GM21619 (cell line): ENCODE measurements at regions not wholly inside any gene's neighbourhood (a gene's known extent, or its start where the extent isn't known, plus 50 kb on each side); places are given as distances from the start of the nearest gene placed in this dataset.
"Not testable (repeated sequence)": the region's sequence is repeated elsewhere in the genome, so short reads cannot be mapped to it uniquely, and the experiment has no call there.

Experiments used
- ATAC-seq: cut with Tn5 transposase; IDR thresholded peaks from one replicate; pipeline ENCODE4 v1.9.1; 2021; ENCODE audit not compliant: unreplicated experiment

- no peak for ATAC-seq
Measured at GRCh38 chr5:167355346-167355745, 936.1 kb upstream of the WWC1 start.

DNA sequence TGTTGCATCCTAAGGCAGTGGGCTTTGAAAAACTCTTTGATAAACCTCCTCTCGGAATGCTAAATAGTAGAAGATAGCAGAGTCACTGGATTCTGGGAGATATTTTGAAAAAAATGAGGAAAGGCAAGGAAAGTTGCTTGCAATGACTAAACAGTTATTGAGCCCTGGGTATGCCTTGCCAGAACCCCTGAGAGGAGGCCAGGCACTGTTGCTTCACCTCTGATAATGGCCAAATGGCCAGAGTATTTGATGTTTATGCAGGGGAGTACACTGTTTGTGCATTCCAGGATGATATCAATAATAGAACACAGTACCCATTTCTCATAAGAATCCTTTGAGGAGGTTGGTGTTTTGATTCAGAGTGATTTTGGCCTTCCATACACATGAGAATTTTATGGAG lies 935.1 kb upstream of the WWC1 start:
- ATAC-seq, result no peak

- ATAC-seq, result no peak
Measured at GRCh38 chr5:167358868-167359492, 932.5 kb upstream of the WWC1 start.

DNA sequence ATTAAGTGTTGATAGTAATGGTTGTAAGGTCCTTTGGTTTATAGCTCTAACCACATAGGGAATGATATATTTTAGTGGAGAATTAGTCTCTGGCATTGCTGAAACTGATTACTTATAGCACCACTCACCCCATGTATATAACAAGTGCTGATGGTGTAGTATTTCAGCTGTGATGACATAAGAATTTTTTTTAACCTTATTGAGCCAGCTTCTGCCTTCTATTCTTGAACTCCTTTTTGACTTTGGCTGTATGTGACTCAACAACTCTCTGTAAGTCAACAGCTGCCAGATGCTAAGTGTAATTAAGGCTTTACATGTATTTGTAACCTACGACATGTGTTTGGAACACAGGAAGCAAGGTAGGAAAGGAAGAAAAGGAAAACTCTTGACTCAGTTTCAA lies 929.6 kb upstream of the WWC1 start:
- ATAC-seq, result no peak

DNA sequence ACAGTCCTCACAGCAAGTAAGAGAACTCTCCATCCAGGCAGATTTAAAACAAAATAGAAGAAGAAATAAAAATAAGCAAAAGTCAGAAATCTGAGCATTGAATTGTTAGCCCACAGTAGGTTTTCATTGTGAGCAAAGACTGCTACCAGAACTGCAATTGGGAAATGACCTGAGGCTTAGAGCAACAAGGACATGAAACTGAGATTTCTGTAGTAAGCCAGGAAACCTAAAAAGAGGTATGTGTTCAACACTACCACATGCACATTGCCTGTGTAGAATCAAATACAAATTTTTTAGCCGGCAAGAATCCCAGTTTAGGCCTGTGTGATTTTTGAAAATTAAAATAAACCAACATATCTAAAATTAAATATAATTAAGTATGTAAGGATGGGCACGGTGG lies 928.4 kb upstream of the WWC1 start:
- ATAC-seq, result no peak

GRCh38 chr5:167375125-167375524 lies 916.3 kb upstream of the WWC1 start:
- no peak for ATAC-seq

DNA sequence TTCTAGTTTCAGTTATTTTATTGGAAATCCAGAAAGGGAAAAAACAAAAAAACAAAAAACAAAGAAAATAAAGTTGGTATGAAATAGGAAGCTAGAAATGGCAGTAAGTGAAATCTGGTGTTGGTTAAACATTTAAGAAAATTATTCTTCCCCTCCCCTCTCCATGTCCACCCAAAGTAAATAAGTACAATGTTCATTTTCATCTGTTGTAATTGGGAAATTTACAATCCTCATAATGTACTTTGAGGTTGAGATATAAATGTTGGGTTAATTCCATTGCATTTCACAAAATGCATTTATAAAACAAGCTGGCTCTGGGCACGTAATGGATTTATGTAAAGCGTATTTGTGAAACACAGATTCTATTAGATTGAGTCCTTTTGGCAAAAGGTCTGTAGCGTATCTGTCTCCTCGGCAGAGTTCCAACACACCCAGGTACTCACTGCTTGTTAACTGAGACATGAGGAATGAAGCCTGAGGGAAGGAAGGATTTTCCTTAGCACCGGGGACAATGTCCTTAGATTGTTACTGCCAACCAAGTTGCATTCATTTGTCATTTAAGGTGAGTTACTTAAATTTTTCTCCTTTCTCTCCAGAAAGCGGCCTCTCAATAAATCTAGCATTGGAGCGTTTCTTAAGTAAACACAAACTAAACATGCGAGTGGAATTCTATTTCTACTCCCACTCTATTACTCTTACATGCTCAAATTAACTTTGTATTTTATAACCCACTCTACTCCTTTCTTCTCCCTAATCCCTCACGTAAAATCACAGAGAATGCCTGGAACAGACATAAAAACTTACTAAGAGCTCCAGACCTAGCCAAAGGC lies 912.3 kb upstream of the WWC1 start:
- no peak for ATAC-seq

DNA sequence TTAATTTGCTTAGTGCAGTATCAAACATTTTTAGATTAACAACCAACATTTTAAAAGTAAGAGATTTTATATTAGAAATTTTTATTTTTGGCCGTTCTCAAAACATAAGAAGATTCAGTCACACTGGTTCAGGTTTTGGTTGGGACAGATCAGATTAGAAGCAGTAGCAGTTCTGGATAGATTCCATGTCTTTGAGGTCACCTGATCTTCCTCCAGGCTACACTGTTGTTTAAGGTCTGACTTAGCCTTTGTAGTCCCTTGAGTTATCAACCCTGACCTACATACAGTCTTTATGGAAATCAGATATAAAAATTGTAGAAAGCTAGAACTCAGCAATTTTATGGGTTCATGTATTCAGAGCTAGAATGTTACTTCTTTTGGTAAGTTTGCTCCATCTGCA lies 910.0 kb upstream of the WWC1 start:
- ATAC-seq, result no peak

DNA sequence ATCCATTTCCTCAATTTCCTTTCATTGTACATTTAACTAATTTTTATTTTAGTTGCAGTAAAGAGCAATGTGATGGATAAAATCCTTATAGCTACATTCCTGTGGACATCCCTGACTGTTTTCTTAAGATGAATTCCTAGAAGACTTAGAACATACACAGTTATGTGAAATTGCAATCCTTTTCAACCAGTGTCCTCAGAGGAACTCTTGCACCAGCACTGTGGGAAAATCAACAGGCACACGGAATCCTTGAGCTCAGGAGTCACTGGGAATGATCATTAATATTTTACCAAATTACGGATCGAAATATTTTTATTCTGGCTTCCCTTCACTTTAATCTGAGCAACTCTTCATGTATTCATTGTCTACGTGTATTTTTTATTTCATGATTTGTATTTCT lies 901.9 kb upstream of the WWC1 start:
- ATAC-seq, result no peak

- ATAC-seq, result not testable (repeated sequence)
Measured at GRCh38 chr5:167391286-167391685, 900.2 kb upstream of the WWC1 start.

GRCh38 chr5:167392240-167392639 lies 899.2 kb upstream of the WWC1 start:
- ATAC-seq, result no peak

DNA sequence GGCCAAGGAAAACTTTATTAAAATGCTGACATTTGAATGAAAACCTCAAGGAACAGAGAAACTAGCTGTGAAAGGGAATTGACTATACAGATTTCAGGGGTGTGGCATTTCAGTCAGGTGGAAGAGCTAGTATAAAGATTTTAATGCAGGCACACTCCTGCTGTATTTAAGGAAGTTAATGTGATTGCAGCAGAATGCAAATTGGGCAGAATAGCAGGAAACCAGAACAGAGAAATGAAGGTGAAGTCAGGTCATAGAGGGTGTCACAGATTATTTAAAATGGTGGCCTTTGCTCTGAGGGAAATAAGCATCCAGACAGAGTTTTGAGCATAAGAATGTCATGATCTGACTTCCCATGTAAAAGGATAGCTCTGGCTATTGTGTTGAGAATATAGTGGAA lies 898.1 kb upstream of the WWC1 start:
- no peak for ATAC-seq

DNA sequence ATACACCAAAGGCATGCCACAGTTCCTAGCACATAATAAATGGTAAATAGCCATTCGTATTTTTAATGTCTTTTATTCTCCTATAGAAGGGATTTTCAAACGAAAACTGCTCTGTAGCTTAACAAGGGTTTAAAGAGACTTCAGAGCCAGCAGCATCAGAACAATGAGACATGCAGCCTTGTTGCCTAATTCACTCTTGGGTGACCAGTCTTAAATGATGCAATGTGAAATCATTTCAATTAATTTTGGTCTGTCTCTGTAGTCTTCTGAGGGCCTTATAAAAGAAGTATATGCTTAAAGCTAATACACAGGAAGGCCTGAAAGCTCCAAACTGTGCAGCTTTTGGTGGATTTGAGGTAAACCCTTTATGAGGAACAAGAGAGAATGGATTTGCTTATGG lies 888.8 kb upstream of the WWC1 start:
- no peak for ATAC-seq

DNA sequence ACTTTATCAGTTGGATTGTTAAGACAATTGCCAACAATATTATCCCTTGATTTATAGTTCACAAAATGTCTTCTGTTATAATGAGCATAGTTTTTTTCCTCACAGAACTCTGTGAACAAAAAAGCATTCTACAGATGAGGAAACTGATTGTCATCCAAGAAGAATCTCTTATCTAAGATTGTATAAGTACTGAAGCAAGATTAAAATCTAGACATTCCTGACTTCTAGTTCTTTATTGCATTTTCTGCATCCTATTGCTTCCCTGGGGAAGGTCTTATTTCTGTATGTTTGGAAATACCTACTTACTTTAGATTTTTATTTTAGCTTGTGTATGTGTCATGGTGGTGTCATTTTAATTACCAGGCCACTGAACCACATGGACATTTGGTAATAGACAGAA lies 884.9 kb upstream of the WWC1 start:
- no peak for ATAC-seq

DNA sequence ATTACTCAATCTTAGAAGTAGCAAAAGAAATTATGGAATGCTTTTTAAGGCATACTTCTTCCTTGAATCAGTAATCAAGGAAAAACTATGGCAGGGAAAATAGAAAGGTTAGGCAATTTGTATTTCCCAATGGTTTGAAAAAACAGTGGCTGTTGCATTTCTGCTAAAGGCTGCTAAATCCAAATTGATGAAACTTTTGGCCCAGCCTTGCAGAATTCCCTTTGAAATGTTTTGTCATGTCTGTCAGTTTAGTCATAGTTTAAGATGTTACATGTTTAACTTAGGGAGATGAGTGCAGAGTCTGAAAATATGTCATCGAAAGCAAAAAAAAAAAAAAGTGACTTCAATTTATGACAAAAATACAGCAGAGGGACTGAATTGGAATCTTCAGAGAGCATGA lies 878.9 kb upstream of the WWC1 start:
- no peak for ATAC-seq

GRCh38 chr5:167413506-167413905 lies 877.9 kb upstream of the WWC1 start:
- no peak for ATAC-seq

GRCh38 chr5:167414611-167415010 lies 876.8 kb upstream of the WWC1 start:
- ATAC-seq, result no peak

DNA sequence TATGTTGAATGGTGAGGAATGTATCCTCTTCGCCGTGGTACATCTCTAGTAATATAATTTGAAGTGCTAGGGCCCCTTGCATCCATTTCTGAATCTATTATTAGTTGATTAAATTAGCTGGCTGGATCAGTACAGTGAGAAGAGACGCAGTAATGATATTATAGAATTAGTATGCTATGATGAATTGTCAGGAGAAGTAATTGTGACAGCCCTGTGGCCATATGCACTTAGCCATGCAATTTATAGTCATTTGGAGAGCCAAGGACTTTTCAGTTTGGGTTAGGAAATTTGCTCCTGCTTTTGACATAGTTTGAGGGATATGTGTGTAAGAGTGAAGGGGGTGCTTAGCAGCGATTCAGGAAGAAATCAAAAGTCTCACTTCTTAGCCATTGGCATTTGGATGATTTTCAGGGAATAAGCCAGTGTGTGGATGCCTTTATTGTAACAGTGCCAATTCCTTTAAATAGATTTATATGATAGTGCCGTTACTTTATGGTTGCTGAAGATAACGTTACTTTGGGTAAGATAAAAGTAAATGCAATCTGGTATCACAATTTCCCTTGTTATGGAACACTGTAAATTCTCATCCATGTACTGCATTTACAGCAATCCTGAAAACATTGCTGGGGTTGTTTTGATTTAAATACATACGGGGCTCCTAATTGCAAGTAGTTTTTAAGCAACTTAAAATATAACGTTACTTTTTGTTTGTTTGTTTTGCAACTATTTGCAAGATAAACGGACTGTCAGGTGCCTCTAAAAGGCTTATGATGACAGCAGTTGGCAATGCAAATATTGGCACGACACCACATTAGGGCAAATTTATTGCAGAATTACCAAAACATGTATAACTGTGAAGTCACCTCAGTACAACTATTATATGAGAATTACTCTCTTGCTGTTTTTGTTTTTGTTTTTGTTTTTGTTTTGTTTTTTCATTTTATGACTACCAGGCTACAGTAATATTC lies 875.4 kb upstream of the WWC1 start:
- no peak for ATAC-seq

GRCh38 chr5:167417662-167418061 lies 873.8 kb upstream of the WWC1 start:
- no peak for ATAC-seq

GRCh38 chr5:167425161-167425560 lies 866.3 kb upstream of the WWC1 start:
- ATAC-seq, result no peak

DNA sequence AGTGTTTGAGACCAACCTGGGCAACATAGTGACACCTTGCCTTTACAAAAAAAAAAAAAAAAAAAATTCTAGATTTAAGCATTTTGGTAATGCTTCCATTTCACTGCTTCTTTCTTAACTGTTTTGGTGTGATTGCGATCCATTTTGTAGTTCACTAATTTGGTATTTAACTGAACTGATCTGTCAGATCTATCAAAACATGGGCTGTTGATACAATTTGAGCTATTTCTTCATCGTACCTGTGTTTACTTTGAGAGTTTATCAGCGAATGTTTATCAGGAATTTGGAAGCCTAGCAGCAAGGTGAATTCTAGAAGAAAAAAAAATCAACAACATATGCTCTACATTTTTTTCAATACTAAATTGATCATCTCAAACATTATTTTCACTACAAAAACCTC lies 864.9 kb upstream of the WWC1 start:
- no peak for ATAC-seq

GRCh38 chr5:167427641-167428040 lies 863.8 kb upstream of the WWC1 start:
- not testable (repeated sequence) for ATAC-seq
